Stimulated activated CD4-positive, alpha-beta T cell treated with anti-CD3 and anti-CD28 coated beads, Interleukin-4, amount 100 ng/mL, for 1 hour (primary cell): ENCODE measurements at regions not wholly inside any gene's neighbourhood (a gene's known extent, or its start where the extent isn't known, plus 50 kb on each side); places are given as distances from the start of the nearest gene placed in this dataset.
"Not testable (repeated sequence)": the region's sequence is repeated elsewhere in the genome, so short reads cannot be mapped to it uniquely, and the experiment has no call there.

Experiments
- DNase-seq: peaks from one replicate; pipeline ENCODE4 v3.0.0-alpha.2; 2020

DNA sequence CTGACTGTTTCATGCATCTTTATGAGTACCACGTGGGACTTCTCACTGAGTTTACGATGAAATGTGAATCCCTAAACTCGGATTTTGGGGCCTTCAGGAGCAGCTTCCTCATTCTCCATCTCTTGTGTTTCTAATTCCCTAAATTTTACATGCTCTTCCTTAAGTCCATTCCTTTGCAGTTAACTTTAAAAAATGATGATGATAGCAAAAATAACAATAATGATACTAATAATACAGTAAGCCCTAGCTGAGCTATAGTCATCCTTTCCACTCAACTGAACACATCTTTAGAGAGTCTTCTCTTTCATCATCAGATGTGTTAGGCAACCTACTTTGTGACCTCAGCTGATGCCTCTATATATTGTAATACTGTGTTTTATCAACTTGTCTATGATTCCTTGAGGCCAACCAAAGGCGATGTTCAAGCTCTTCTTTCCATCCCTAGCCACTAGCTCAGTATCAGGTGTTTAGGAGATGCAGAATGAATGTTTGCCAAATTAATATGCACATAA, 1196.4 kb downstream of the VRK1 start:
- DNase-seq: no peak

DNA sequence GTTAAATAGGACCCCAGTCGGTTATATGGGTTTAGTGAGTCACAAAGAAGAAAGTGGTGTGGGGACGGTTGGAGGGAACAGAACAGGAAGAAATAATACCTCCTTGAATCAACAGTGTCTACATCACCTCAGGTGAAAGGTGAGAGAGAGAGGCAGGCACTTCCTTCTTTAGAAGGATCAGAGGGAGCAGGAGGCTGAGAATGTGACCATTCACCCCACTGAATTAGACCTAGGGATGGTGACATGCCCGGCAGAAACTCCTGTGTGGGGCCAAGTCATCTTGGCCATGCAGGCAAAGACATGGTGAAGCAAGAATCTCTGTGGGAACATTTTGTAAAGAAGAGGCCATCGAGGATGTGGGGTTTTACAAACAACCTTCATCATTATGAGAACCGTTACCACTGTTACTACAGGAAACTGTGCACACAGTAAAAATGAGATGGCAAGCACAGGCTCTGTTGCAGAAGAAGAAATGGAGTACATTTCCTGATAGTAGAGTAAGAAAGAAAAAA, 1196.9 kb downstream of the VRK1 start:
- no peak for DNase-seq

DNA sequence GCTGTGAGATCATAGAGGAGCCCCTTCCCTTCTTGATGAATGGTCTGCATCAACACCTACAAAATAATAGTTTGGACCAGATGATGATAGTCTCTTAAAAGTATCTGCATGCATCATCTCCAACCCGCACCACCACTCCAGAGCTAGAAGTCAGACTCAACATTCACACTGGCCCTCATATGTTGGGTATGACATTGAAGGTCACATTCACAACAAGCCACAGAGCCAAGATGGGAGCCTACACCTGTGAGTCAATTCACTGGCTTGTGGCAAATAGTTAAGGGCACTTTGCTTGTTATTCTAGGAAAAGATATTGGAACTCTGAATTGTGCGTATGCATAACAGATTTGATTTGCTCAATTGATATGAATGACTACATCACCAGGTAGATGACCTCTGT, 1197.9 kb downstream of the VRK1 start:
- no peak for DNase-seq

DNA sequence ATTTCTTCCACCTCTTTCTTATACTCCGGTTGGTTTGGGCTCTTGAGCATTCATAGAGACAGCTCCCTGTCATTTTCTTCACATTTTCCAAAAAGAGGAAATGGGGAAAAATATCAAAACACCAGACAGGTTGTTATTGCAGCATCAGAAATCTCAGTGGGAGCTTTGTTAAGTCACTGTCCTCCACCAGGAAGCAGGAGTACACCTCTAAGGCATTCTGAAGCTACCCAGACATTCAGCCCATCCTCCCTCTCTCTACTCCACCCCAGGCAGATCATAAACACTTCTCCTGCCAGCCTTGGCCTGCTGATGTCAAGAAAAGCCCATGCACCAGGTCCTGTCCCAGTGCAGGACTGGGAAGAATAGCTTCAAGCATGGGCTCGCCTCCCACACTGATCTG, 1198.3 kb downstream of the VRK1 start:
- DNase-seq: no peak

DNA sequence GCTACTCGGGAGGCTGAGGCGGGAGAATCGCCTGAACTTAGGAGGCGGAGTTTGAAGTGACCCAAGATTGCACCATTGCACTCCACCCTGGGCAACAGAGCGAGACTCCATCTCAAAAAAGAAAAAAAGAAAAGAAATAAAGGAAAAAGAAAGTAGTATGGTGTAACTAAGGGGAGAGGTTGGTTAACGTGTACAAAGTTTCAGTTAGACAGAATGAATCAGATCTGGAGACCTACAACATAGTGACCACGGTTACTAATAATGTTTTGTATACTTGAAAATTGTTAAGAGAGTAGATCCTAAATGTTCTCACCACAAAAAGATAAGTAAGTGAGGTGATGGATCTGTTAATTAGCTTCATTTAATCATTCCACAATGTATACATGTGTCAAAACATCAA, 1208.8 kb downstream of the VRK1 start:
- no peak for DNase-seq

DNA sequence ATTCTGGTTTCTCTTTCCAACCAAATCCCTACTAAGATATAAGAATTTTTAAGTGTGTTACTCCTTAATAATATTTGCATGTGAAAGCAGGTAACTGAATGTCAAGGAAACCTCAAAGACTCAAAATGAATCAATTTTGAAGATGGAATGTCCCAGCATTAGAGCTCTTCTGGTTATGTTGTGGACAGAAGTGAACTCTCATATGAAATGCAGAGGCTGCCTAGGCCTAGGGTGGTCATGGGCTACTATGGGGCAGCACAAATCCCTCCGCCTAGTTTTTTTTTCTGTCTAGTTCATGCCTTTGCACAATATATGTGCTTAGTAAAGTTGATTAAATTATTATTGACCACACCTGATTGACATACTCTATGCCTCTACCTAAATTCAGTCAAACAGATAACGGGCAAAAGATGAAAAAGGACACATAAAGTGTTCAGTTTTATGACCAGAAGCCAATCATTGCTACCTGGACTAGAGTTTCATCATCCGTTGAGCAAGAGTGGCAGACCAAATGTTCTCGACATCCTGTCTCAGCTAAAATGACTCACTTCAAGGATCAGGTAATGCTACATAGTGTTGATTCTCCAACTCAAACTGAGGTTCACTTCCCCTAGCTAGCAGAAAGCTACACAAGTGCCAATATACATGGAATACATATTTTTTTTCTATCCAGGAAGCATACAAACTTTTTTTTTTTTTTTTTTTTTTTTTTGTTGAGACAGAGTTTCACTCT, 1211.4 kb downstream of the VRK1 start:
- DNase-seq: no peak

DNA sequence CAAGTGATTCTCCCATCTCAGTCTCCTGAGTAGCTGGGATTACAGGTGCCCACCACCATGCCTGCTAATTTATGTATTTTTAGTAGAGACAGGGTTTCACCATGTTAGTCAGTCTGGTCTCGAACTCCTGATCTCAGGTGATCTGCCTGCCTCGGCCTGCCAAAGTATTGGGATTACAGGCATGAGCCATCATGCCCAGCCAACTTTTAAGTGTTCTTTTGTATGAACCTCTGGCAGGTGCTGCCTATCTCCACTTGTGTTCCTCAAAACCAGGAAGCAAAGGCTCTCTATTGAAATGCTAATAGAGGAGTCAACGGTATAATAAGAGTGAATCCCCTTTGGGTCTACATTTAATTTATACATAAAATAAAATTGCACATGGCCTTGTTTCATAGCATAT, 1212.0 kb downstream of the VRK1 start:
- not testable (repeated sequence) for DNase-seq

DNA sequence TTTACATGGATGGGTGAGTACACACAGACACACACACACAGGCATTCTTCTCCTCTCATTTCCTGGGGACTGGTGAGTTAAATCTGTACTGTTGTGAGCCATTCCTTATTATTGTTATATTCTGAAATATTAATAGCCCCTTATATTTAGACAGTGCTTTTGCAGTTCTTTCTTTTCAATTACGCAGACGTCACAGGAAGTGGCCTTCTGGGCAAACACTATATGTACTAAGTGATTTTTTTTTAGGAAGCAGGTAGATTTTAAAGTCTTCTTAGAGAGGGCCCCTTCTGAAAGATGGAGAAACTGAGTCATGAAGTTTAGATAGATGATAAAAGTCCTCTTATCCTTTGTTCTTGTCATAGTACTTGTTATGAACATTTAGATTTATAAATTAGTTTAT, 1213.6 kb downstream of the VRK1 start:
- DNase-seq: no peak

DNA sequence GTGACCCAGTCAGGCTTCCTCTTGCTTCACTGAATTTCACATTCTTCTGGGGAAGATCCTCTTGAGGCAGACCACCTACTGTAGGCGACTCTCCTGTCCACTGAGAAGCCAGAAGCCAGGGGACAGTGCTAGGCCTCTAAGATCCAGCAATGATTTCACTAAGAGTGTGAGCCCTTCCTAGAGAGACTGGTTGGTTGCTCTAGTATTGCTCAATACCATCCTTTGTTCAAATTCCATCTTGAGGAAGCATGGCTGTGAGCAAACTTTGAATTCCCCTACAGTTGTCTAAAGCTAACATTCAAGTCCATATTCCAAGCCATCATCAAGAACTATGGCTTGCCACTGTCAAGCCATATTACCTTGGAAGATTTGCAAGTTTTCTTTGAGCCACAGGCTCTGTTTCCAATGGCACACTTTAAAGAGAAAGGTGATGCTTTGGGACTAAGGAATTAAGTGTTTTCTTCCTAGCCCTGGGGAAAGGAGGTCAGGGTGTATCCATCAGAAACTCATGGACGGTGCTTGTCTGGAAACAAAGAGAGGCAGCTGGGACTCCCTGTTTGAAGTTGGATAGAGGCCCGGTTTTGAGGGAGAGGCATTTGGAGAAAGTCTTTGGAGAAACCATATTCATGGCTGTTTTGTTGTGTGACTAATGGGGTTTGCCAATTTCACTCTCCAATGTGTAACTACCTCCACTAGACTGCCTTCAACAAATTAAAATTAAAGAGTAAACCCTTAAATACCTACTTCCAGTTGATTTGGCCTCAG, 1217.9 kb downstream of the VRK1 start:
- no peak for DNase-seq

DNA sequence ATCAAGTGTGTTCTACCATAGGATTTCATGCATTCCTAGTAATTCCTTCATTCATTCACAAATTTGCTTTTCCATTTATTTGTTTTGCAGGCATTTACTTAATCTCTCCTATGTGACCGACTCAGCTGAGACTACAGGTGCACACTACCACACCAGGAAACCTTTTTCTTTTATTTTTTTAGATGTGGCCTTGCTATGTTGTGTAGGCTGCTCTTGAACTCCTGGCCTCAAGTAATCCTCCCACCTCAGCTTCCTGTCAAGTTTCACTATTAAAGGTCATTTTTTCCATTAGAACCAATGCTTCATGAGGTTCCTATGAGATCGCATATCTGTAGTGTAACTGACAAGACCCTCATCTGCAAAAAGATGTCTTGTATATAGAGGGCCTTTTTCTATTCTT, 1218.7 kb downstream of the VRK1 start:
- DNase-seq: no peak

DNA sequence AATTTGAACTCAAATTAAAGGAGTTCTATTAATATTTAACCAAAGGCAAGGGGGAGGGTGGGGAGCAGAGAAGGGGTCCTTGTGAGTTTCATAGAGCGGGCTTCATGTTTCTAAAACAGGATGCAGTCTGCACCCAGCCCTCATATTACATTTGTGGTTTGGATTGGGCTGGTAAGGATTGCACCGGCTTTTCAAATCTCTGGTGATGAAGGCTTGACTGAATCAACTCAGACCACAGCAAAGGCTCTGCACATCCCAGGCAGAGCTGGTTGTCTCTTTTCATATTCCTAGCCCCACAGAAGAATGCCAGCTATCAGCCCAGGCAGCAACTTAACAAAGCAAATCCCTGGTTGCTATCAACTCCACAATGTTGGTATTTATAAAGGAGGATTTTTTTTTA, 1221.4 kb downstream of the VRK1 start:
- no peak for DNase-seq

DNA sequence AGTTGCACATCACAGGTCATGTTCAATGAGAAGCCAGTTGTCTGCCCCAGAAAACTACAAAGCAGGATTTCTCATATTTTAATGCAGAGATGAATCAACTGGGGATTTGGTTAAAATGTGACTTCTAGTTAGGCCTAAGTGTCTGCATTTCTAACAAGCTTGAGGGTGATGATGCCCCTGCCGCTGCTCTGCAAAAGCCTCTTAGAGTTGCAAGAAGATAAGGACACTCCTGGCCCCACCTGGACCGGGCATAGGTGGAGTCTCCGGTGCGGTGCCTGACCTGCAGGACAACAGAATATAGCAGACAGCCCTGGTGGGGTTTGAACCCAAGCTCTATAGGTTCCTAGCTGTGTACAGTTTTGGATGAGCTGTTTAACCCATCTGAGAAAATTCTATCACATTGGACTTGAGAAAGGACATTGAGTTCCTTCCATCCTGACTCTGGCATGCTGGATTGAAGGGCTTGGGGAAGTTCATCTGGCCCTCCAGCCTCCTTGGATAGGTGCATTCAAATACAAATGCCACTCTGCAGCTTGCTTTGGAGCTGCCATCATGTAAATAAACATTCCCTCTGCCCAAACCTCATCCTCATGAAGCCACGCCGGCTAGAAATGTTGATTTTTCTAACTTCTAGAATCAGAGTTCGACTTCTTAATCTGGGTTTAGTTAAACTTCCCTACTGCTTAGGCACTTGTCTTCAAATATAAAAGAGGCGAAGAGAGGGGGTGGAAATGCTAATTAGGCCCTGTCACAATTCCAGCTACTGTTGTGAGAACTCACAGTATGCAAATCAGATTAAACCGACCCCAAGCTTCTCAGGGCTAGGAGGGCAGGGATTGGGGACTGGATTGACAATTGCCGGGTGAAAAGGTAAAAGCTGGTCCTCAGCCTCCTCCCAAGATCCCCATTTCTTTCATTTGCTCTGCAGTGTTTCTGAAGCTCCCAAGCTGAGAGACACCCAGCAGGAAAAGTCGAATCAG, 1225.6 kb downstream of the VRK1 start:
- DNase-seq: no peak

DNA sequence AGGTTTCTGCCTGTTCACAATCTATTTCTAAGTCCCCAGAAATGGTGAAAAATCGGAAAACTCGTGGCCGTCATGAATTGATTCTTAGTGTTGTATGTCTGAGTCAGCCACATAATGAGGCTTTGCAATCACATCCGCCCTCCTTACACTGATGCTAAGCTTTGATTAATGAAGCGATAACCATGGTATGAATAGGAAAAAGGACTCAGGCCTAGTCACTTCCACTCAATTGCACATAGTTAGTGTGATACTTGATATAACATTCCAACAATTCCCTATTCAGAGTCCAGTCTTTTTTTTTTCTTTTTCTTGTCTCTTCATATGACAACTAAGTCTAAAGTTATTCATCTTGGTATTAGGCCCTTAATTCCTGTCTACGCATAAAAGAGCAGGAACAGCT, 1231.0 kb downstream of the VRK1 start:
- DNase-seq: no peak

DNA sequence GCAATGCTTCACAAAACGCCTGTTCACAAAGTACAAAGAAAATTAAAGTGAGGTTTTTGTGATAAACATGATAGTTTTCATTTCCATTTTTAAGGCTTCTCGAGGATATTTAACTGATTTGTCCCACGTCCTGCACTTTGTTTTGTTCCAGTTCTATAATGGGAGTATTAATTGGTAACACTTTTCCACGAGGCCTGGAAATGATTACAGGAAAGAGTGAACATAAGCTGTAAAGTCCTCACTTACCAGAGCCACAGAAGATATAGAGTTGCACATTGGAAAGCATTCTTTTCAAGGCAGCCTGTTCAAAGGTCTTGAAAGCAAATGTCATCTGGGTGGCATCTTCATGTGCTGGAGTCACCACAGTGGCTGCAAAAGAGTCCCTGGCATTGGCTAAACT, 1236.6 kb downstream of the BCL11B start:
- no peak for DNase-seq

DNA sequence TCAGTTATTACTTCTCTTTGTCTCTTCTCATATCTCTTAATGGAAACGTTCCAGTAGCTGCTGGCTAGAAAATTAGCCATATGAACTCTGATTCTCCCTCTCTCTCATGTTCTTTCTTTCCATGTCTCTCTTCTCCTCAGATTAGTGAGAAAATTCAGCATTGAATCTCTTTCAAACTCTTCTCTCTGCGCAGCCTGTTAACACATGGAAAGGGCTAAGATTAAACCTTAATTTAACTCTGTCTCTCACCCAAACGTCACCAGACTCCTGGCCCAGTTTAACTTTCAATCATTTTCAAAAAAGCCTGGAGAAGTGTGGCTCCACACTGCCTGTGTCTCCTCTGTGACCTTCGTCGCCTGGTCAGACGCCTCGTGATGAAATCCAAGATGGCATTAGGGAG, 1234.2 kb downstream of the BCL11B start:
- DNase-seq: no peak

DNA sequence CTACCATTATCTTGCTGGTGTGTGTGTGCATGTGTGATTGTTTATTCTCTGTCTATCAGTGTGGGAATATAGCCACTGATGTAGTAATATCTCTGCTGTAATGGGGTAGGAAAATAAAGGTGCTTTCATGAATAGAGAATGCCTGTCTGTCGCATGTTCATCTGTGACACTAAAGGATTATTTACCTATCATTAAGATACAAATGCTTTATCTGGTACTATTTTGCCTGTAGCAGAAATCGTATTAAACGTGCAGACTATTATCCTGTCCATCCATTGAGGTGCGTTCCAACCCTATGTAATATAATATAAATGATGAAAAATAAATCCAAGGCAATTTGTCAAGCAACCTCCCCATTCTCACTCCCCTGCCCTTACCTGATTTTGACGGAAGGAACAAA, 1215.1 kb downstream of the BCL11B start:
- DNase-seq: no peak

DNA sequence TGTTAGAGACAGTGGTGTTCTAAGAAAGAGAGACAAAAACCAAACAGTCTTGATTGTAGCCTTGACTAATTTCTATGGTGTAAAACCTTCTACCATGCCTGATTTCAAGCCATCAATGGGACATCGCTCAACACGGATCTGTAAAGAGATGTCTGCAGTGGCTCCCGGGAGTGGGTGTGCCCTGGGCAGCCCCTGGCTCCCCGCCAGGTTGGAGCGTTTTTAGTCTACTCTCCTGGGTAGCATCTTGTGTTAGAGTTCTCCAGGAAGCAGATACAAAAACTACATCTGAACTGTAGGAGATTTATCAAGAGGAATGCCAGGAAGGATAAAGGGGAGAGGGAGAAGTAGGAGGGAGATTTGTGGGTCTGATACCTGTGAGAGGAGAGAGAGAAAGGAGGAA, 1212.9 kb downstream of the BCL11B start:
- DNase-seq: no peak

DNA sequence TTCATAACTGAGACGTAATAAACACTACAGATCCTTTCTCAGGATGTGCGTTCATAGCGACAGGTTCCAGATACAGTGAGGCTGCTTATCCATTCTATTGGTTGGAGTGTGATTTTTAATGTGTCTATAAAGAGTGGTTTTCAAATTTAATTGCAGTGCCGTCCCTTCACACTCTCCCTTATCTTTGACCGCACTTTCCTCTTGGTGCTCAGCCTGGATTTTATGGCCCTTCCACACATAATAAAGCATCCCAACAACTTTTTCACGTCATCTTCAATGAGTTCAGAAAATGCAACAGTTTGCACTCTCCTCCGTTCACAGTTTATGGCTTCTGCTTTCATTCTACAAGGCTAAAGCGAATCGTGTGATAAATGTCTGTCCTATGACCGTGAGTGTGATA, 1209.9 kb downstream of the BCL11B start:
- DNase-seq: no peak

DNA sequence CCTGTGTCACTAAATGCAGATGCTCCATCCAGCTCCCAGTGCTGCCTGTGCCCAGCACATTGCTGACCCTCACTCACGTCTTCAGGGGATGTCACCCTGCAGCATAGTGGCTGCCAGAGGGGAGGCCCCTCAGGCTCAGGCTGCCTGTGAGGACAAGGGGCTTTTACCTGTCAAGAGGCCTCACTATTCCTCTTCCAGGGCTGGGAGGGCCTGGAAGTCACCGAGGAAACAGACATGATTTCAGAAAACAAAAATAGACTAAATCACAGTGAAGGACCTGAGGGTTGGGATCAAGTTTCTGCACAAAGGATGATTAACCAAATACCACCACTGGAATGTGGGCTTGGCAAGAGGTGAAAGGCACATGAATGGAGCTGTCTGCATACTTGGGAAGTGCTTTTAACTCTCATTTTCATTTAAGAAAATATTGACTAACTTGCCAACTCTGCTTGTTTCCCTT, 1202.3 kb downstream of the BCL11B start:
- DNase-seq: no peak

DNA sequence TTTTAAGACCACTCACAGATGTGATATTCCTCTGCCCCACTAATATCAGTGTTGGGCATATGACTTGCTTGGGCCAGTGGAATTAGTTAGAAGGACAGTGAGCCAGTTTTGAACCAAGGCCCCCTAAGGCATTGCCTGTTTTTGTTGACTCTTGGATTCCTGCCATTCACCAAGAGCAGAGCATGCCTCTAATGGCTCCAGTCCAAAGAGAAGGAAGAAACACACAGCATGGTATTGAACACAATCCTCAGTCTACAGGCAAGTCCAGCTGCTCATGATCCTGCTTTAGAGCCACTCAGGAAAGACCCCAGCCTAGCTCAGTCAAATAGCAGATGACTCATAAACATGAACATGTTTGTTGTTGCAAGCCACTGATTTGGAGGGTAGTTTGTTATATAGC, 1201.5 kb downstream of the BCL11B start:
- no peak for DNase-seq

DNA sequence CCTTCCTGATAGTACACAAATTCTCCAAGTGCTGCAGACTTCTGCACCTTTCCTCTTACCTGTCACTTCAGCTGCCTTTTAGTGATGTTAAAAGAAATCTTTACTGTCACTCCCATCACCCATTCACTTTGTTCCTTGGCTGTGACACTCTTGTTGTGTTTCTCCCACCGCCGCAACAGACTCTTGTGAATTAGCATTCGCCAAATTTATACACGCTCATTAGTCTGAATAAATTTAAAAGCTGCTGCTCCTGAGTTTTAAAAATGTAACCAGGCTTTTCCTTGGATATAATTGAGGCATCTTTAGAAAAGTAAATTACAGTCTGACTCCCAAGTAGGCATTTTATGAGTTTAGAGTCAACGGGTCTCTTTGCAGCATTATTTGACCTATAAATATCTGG, 1197.9 kb downstream of the BCL11B start:
- DNase-seq: no peak

DNA sequence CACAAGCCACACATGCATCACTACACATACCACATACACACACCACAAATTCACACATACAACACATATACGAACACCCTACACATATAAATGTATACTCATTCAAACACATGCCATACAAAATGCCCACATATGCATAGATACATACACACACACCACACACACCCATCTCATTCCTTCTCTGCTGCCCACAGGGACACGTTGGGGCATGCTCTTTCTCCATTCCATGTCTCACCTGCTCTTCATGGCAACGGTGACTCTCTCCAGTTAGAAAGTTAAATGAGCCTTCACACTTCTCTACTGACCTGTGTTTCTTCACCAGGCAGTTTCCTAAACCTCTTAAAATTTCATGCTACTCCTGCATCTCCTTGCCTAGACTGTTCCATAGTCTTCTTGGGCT, 1194.8 kb downstream of the BCL11B start:
- DNase-seq: no peak

DNA sequence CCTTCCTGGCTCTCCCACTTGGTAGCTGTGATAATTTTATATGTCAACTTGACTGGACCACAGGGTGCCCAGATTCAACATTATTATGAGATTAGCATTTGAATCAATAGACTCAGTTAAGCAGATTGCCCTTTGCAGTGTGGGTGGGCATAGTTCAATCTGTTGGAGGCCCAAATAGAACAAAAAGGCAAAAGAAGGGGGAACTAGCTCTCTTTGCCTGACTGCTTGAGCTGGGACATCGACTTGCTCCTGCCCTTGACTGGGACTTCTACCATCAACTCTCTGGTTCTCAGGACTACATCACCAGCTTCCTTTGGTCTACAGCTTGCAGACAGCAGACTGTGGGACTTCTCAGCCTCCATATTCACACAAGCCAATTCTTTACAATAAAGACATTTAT, 1189.2 kb downstream of the BCL11B start:
- no peak for DNase-seq
